ENCODE measurements at regions not wholly inside any gene's neighbourhood (a gene's known extent, or its start where the extent isn't known, plus 50 kb on each side); places are given as distances from the start of the nearest gene placed in this dataset.

- WGBS, 3 donors, result 60 to 72% (median 67%) methylated on average over 3 of the region's 3 CpGs
- H3K27me3 ChIP-seq, result no peaks in the 10 kb centered on the region
Measured at GRCh38 chr1:184270556-184270955, 116.3 kb upstream of the C1orf21 start.

GRCh38 chr1:184272175-184272866 is 114.5 kb upstream of the C1orf21 start:
- Histone ChIP-seq H3K27me3 (no peaks in the 10 kb centered on the region), H3K36me3 (no peaks in the 10 kb centered on the region), H3K4me3 (no peak overlapping the region), H3K27ac (no peak overlapping the region), H3K4me1 (ENCODE audit: insufficient read depth) (no peaks in the 10 kb centered on the region), H3K9me3 (no peaks in the 10 kb centered on the region)
- no peak for TF ChIP-seq CTCF (IDR thresholded peaks at IDR 0.05)
- TF ChIP-seq POLR2A (IDR thresholded peaks at IDR 0.05), result no peak
- TF ChIP-seq EP300 (IDR thresholded peaks at IDR 0.05), result no peak
- WGBS, 3 donors, result 46 to 51% (median 49%) methylated on average over 5 of the region's 5 CpGs
- no peak for DNase-seq
- intact Hi-C loops (cut with DNase I), result no loop called here

More at GRCh38 chr1:184270556-184270955, 116.3 kb upstream of the C1orf21 start:
- H3K4me3 ChIP-seq, result no peak overlapping the region
- intact Hi-C loops (cut with DNase I), result no loop called here
- no peaks in the 10 kb centered on the region for H3K36me3 ChIP-seq
- no peaks in the 10 kb centered on the region for H3K9me3 ChIP-seq
- TF ChIP-seq EP300 (IDR thresholded peaks at IDR 0.05), result no peak
- TF ChIP-seq CTCF (IDR thresholded peaks at IDR 0.05), result no peak
- TF ChIP-seq POLR2A (IDR thresholded peaks at IDR 0.05), result no peak
- DNase-seq, result no peak
- H3K4me1 ChIP-seq (ENCODE audit: insufficient read depth), result no peaks in the 10 kb centered on the region
- H3K27ac ChIP-seq, result no peak overlapping the region

- DNase-seq, result no peak
- H3K4me3 ChIP-seq, result no peak overlapping the region
- no peaks in the 10 kb centered on the region for H3K9me3 ChIP-seq
- 84 to 91% (median 86%) methylated on average over 3 of the region's 3 CpGs for WGBS, 3 donors
- intact Hi-C loops (cut with DNase I), result no loop called here
- no peak overlapping the region for H3K27ac ChIP-seq
- H3K27me3 ChIP-seq, result no peaks in the 10 kb centered on the region
- H3K36me3 ChIP-seq, result no peaks in the 10 kb centered on the region
- TF ChIP-seq CTCF (IDR thresholded peaks at IDR 0.05), result no peak
- TF ChIP-seq EP300 (IDR thresholded peaks at IDR 0.05), result no peak
- no peak for TF ChIP-seq POLR2A (IDR thresholded peaks at IDR 0.05)
- no peaks in the 10 kb centered on the region for H3K4me1 ChIP-seq (ENCODE audit: insufficient read depth)
Measured at GRCh38 chr1:184276416-184276815, 110.4 kb upstream of the C1orf21 start.

- WGBS, 3 donors, result 84 to 89% (median 89%) methylated on average over 7 of the region's 7 CpGs
- no peak overlapping the region for H3K27ac ChIP-seq
- intact Hi-C loops (cut with DNase I), result no loop called here
- TF ChIP-seq POLR2A (IDR thresholded peaks at IDR 0.05) (no peak), CTCF (IDR thresholded peaks at IDR 0.05) (no peak), EP300 (IDR thresholded peaks at IDR 0.05) (no peak)
- H3K36me3 ChIP-seq, result no peaks in the 10 kb centered on the region
- no peaks in the 10 kb centered on the region for H3K27me3 ChIP-seq
- H3K9me3 ChIP-seq, result no peaks in the 10 kb centered on the region
- DNase-seq, result no peak
- H3K4me1 ChIP-seq (ENCODE audit: insufficient read depth), result peaks cover 2% of the 10 kb centered on the region
- no peak overlapping the region for H3K4me3 ChIP-seq
Measured at GRCh38 chr1:184279911-184280458, 106.8 kb upstream of the C1orf21 start.
